GM19467 (cell line): ENCODE measurements at regions not wholly inside any gene's neighbourhood (a gene's known extent, or its start where the extent isn't known, plus 50 kb on each side); places are given as distances from the start of the nearest gene placed in this dataset.
"Not testable (repeated sequence)": the region's sequence is repeated elsewhere in the genome, so short reads cannot be mapped to it uniquely, and the experiment has no call there.

Experiments used
- ATAC-seq: cut with Tn5 transposase; IDR thresholded peaks from one replicate; pipeline ENCODE4 v1.9.1; 2021; ENCODE audit warnings: mild to moderate bottlenecking, moderate library complexity; ENCODE audit not compliant: unreplicated experiment

GRCh38 chr1:81304187-81304586, 496.5 kb upstream of the ADGRL2 start:
- ATAC-seq, result no peak

- ATAC-seq, result no peak
Observed at GRCh38 chr1:81299892-81300291, 500.8 kb upstream of the ADGRL2 start.

GRCh38 chr1:81298266-81298665, 502.5 kb upstream of the ADGRL2 start:
- ATAC-seq, result no peak

GRCh38 chr1:81296601-81297000, 504.1 kb upstream of the ADGRL2 start:
- ATAC-seq, result no peak

GRCh38 chr1:81290326-81290725, 510.4 kb upstream of the ADGRL2 start:
- ATAC-seq, result no peak

- no peak for ATAC-seq
Observed at GRCh38 chr1:81288689-81289088, 512.0 kb upstream of the ADGRL2 start.

GRCh38 chr1:81287411-81288080, 513.2 kb upstream of the ADGRL2 start:
- no peak for ATAC-seq

- ATAC-seq, result no peak
Observed at GRCh38 chr1:81270051-81270450, 530.7 kb upstream of the ADGRL2 start.

- no peak for ATAC-seq
Observed at GRCh38 chr1:81264976-81265375, 535.8 kb upstream of the ADGRL2 start.

- ATAC-seq, result no peak
Observed at GRCh38 chr1:81259625-81260411, 540.9 kb upstream of the ADGRL2 start.

GRCh38 chr1:81254560-81254959, 546.2 kb upstream of the ADGRL2 start:
- ATAC-seq, result no peak

GRCh38 chr1:81254068-81254467, 546.7 kb upstream of the ADGRL2 start:
- no peak for ATAC-seq

GRCh38 chr1:81252471-81253151, 548.1 kb upstream of the ADGRL2 start:
- no peak for ATAC-seq

- ATAC-seq, result not testable (repeated sequence)
Observed at GRCh38 chr1:81250825-81251224, 549.9 kb upstream of the ADGRL2 start.

- ATAC-seq, result not testable (repeated sequence)
Observed at GRCh38 chr1:81245084-81245715, 555.5 kb upstream of the ADGRL2 start.

GRCh38 chr1:81244612-81245011, 556.1 kb upstream of the ADGRL2 start:
- ATAC-seq, result not testable (repeated sequence)

GRCh38 chr1:81242103-81242502, 558.6 kb upstream of the ADGRL2 start:
- no peak for ATAC-seq

GRCh38 chr1:81238129-81238528, 562.6 kb upstream of the ADGRL2 start:
- no peak for ATAC-seq

GRCh38 chr1:81237473-81238089, 563.2 kb upstream of the ADGRL2 start:
- ATAC-seq, result no peak

- ATAC-seq, result no peak
Observed at GRCh38 chr1:81234237-81234636, 566.5 kb upstream of the ADGRL2 start.

- no peak for ATAC-seq
Observed at GRCh38 chr1:81233591-81233990, 567.1 kb upstream of the ADGRL2 start.
